OCI-LY3 (cell line): ENCODE measurements at regions not wholly inside any gene's neighbourhood (a gene's known extent, or its start where the extent isn't known, plus 50 kb on each side); places are given as distances from the start of the nearest gene placed in this dataset.

Experiments used
- H2AFZ ChIP-seq: fragments of 200-600, 300-600 bp; shearing (Covaris generic); 2 replicates; pipeline ENCODE4 v1.6.0; 2014; ENCODE audit warnings: antibody characterized with exemption, low read depth, low read length
- H3K27ac ChIP-seq: fragments of 200-600, 300-600 bp; sonication (generic); 2 replicates; pipeline ENCODE4 v1.5.1; 2014; ENCODE audit warnings: mild to moderate bottlenecking, low read length, moderate library complexity, mixed read lengths
- H3K27me3 ChIP-seq: fragments of 200-600, 300-600 bp; sonication (generic); 2 replicates; pipeline ENCODE4 v1.6.1; 2014; ENCODE audit warnings: low read depth, low read length, mixed read lengths
- H3K36me3 ChIP-seq: fragments of 200-600, 300-600 bp; sonication (generic); replicated peaks from 2 replicates; pipeline ENCODE3; 2014; ENCODE audit warnings: low read depth, low read length, mixed read lengths
- H3K4me1 ChIP-seq: fragments of 300-600, 200-600 bp; sonication (generic); 2 replicates; pipeline ENCODE4 v1.6.1; 2014; ENCODE audit warnings: low read length, mixed read lengths
- H3K4me2 ChIP-seq: fragments of 200-600, 300-600 bp; sonication (generic); 2 replicates; pipeline ENCODE4 v1.6.1; 2014; ENCODE audit warnings: low read length, mixed read lengths
- H3K4me3 ChIP-seq: fragments of 300-600, 200-600 bp; sonication (generic); 2 replicates; pipeline ENCODE4 v1.5.1; 2014; ENCODE audit warnings: antibody characterized with exemption, mild to moderate bottlenecking, low read length, moderate library complexity
- H3K79me2 ChIP-seq: fragments of 300-600, 200-600 bp; shearing (Covaris generic); 2 replicates; pipeline ENCODE4 v1.6.1; 2014; ENCODE audit warnings: mild to moderate bottlenecking, low read length, mixed read lengths
- H3K9ac ChIP-seq: fragments of 300-600, 200-600 bp; shearing (Covaris generic); 2 replicates; pipeline ENCODE4 v1.6.0; 2014; ENCODE audit warnings: mild to moderate bottlenecking, low read length, moderate library complexity
- H3K9me3 ChIP-seq: fragments of 200-600, 300-600 bp; shearing (Covaris generic); 2 replicates; pipeline ENCODE4 v1.6.1; 2014; ENCODE audit warnings: low read length, mixed read lengths; ENCODE audit not compliant: insufficient read depth
- H4K20me1 ChIP-seq: fragments of 200-600, 300-600 bp; sonication (generic); 2 replicates; pipeline ENCODE4 v1.6.1; 2016; ENCODE audit warnings: low read length, mixed read lengths; ENCODE audit not compliant: insufficient read depth
- CTCF ChIP-seq: fragments of 200-600, 300-600 bp; sonication (generic); IDR thresholded peaks from 2 replicates; pipeline ENCODE4 v1.5.1; 2014; ENCODE audit warnings: antibody characterized with exemption, low read length, low read depth
- EZH2phosphoT487 ChIP-seq: fragments of 200-600 bp; shearing (Covaris generic); IDR thresholded peaks from 2 replicates; pipeline ENCODE4 v1.6.1; 2018; ENCODE audit warnings: antibody characterized with exemption, mixed run types, low read depth

GRCh38 chr10:112005044-112005443 is 178.5 kb downstream of the GPAM start:
- Histone ChIP-seq H3K4me2 (no peak overlapping the region), H3K27ac (no peak overlapping the region), H3K9ac (no peak overlapping the region), H3K4me3 (no peak overlapping the region), H3K4me1 (no peaks in the 10 kb centered on the region), H3K27me3 (no peaks in the 10 kb centered on the region), H3K9me3 (no peaks in the 10 kb centered on the region), H2AFZ (no peak overlapping the region), H4K20me1 (no peaks in the 10 kb centered on the region), H3K36me3 (no peaks in the 10 kb centered on the region), H3K79me2 (no peaks in the 10 kb centered on the region)
- TF ChIP-seq EZH2phosphoT487: no peak
- TF ChIP-seq CTCF: no peak

- Histone ChIP-seq H3K27me3 (no peaks in the 10 kb centered on the region), H3K27ac (no peak overlapping the region), H4K20me1 (no peaks in the 10 kb centered on the region), H3K9ac (no peak overlapping the region), H3K4me2 (no peak overlapping the region), H3K36me3 (no peaks in the 10 kb centered on the region), H3K4me1 (no peaks in the 10 kb centered on the region), H3K4me3 (no peak overlapping the region), H3K9me3 (no peaks in the 10 kb centered on the region), H2AFZ (no peak overlapping the region), H3K79me2 (no peaks in the 10 kb centered on the region)
- TF ChIP-seq EZH2phosphoT487 (no peak), CTCF (no peak)
Measured at GRCh38 chr10:112006407-112006806, 177.2 kb downstream of the GPAM start.

- Histone ChIP-seq H3K27ac (no peak overlapping the region), H2AFZ (no peak overlapping the region), H3K4me3 (no peak overlapping the region), H3K9ac (no peak overlapping the region), H3K4me1 (no peaks in the 10 kb centered on the region), H3K79me2 (no peaks in the 10 kb centered on the region), H3K27me3 (no peaks in the 10 kb centered on the region; the same call in 1 of the 2 replicates), H3K4me2 (no peak overlapping the region), H4K20me1 (no peaks in the 10 kb centered on the region), H3K36me3 (no peaks in the 10 kb centered on the region), H3K9me3 (no peaks in the 10 kb centered on the region)
- no peak for TF ChIP-seq CTCF
- TF ChIP-seq EZH2phosphoT487: no peak
Measured at GRCh38 chr10:112006831-112007230, 176.7 kb downstream of the GPAM start.

DNA sequence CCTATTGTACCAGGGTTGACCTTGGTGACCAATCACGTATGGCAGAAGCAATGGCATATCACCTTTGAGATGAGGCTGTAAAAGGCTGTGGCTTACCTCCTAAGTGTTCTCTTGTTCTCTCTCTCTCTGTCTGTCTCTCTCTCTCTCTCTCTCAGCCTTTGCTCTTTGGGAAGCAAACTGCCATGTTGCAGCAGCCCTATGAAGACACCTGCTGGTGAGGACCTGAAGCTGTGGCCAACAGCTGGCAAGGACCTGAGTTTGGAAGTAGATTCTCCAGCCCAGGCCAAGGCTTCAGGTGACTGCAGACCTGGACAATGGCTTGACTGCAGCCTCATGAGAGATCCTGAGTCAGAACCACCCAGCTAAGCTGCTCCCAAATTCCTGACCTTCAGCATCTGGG is 161.4 kb downstream of the GPAM start:
- Histone ChIP-seq H3K27ac (no peak overlapping the region), H3K4me3 (no peak overlapping the region), H3K27me3 (no peaks in the 10 kb centered on the region), H3K4me1 (no peaks in the 10 kb centered on the region), H3K9me3 (no peaks in the 10 kb centered on the region), H4K20me1 (no peaks in the 10 kb centered on the region), H3K4me2 (no peak overlapping the region), H3K79me2 (no peaks in the 10 kb centered on the region), H3K36me3 (no peaks in the 10 kb centered on the region), H3K9ac (no peak overlapping the region), H2AFZ (no peak overlapping the region)
- no peak for TF ChIP-seq CTCF
- no peak for TF ChIP-seq EZH2phosphoT487
